ENCODE measurements at regions not wholly inside any gene's neighbourhood (a gene's known extent, or its start where the extent isn't known, plus 50 kb on each side); places are given as distances from the start of the nearest gene placed in this dataset.

DNA sequence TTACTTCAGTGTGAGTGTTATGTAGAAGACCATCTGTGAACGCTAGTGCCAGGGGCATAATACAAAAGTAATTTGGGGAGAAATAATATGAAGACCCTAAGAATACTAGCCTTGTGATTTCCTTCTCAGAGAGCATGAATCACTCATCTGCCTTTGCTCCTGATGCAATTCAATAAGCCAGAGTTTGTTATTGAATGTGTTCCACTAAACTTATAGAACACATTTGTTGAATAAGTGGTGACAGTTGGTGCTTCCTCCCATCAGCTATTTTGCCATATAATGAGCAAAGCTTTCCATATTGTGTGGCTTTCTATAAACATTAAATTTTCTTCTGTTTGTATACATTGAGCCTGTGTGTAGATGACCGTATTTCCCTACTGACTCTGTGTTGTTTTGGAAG lies 136.4 kb upstream of the QRFPR start:
- DNase-seq, result no peak

DNA sequence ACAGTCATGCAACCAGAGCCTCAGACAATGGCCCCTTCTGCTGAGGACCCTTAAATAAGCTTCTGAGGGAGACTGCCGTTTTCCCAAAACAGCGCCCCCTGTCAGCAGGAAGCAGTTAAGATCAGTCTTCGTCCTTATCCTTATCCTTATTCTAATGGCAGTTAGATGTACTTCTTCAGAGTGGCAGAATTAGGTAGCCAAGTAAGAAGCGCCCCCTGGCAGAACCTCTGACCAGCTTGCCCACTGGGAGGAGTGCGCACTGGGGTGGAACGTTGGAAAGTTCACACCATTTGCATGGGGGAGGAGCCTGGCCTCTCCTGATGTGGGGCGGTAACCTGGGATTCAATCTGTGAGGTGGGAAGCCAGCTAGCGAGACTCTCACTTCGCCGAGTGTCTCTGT lies 133.6 kb upstream of the QRFPR start:
- DNase-seq, result no peak

DNA sequence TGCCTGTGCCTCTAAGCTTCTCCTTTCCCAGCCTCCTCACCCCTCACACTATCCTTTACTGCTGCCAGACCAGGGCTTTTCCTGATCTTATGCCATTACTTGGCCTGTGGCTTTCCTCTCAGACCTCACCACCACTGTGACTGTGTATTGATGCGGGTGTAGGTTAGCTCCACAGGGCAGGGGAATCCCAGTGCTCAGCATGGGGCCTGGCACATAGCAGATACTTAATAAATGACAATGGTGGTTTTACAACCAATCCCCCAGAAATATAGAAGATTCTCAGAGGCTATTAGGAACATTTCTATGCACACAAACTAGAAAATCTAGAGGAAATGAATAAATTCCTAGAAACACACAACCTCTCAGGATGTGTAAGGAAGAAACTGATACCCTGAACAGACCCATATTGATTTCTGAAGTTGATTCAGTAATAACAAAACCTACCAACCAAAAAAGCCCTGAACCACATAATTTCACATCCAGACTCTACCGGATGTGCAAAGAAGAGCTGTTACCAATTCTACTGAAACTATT lies 129.6 kb upstream of the QRFPR start:
- DNase-seq, result no peak

DNA sequence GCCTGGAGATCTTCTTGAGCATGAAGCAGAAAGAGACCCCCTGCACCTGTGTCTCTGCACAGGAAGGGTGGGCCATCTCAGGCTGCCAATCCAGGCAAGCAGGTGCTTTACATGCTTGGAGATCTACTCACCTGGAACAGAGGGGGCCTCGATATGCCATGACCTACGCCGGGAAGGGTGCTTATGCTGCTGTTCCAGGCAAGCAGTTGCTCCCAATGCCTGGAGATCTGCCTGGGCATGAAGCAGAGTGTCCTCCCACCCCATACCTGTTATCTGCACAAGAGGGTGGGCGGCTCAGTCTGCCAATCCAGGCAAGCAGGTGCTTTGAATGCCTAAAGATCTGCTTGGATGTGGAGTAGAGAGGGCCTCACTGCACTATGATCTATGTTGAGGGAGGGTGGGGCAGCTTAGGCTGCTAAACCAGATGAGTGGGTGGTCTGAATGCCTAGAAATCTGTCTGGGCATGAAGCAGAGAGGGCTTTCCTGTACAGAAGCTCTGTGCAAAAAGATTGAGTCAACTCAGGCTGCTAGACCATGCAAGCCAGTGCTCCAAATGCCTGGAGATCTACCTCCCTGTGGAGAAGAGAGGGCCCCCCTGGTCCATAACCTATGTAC lies 104.5 kb upstream of the QRFPR start:
- no peak for DNase-seq

DNA sequence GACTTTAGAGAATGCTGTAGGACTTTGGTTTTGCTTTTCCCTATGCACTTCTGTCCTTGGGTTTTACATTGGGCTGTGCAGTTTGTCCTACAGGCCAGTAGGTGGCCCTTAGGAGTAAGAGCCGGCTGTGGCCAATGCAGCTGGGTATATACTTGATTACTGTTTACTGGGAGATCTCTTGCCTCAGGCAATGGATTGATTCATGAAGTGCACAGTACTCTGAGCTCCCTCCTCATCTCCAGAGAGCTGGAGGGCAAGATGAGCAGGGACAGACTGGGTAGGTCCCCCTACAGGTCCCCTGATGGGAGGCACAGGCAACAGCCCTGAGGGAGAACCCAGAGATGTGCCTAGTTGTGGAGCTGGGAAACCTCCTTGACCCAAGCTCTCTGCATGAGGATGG lies 103.8 kb upstream of the QRFPR start:
- peak in 1 of 2 donors; percentile 11 for DNase-seq

DNA sequence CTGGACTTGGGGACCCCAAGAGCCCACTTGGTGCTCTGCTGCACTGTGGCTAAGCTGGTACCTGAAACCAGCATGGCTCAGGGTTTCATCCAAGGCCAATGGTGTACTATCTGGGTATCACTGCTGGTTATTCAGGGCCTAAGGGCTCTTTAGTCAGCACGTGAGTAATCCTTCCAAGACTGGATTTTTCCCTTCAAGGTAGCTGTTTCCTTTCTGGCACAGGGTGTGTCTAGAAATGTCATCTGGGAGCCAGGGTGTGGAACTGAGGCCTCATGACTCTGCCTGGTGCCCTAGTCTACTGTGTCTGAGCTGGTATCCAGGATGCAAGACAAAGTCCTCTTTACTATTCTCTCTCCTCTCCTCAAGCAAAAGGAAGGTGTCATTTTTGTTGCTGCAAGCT lies 99.0 kb upstream of the QRFPR start:
- no peak for DNase-seq

DNA sequence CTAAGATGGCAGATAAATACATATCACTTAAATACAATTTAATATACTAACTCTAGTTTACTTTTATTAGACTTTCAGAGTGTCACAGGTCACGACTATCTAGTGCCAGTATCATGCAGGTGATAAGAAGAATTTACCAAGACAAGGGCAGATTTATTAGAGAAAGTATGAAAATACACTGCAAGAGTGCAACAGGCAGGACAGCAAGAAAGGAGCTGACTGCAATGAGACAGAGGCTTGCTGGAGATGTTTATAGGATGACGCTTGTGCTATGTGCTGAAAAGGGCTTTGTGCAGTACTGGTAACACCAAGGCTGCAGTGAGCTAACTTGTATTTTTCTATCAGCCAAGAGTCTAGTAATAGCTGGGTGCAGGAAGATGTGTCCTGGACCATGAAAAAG lies 96.7 kb upstream of the QRFPR start:
- DNase-seq, result no peak

DNA sequence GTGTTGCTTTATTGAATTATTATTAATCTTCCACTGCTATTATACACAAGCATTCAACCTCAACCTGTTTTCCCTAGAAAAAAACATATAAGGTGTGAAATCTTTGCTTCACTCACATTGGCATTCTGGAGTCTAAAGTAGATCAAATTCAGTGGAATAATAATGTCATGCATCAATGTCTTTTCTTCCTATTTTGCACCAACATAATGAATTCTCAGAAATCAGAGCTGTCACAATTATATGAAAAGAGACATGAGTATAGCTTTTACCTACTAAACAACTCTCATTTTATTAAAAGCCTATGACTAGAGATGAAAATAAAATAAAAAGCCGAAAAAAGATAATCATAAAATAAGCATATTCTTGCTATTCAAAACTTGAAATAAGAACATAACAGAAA lies 96.3 kb upstream of the QRFPR start:
- DNase-seq, result no peak

DNA sequence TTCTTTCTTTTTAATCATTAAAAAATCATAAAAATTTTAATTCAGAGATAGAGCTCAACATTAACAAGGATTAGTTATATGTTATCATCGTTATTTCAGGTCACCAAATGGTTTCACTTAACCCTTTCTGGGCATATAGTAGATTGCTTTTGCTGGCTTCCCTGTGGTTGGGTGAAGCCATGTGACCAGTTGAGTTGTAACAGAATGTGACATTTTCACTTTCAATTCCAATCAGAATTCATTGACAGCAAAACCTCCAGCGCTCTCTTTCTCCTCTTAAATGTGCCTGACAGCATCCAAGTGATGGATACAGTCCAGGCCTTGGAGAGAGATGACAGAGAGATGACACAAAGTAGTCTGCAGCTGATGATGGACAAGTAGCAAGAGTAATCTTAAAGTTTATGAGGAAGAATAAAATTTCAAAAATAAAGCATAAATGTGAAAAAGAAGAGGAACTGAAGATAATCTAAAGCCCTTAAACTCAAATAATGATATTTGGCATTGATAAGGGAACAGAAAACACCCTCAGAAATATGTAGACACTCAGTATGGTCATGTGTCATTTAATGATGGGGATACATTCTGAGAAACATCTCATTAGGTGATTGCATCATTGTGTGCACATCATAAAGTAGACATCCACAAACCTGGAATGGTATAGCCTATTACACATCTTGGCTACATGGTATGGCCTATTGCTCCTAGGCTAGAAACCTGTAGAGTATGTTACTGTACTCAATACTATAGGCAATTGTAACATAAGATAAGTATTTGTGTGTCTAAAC lies 92.3 kb upstream of the QRFPR start:
- DNase-seq, result no peak

DNA sequence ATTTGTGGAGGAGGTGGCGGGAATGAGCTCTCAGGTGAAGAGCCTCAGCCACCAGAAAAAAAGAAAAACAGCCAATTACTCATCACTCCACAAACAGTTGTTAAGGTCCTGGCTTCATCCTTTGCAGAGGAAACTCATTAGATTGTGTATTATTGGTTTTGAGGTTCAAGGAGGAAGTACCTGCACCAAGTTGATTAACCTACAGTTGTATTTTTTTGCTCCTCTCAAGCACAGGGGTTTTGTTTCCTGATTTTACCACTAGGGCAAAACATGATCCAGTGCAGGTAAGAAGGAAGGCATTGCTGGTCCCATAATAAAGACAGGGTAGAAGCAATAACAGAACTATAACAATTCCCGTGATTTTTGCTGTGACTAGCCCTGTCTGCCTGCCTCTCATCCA lies 84.0 kb upstream of the QRFPR start:
- no peak for DNase-seq

DNA sequence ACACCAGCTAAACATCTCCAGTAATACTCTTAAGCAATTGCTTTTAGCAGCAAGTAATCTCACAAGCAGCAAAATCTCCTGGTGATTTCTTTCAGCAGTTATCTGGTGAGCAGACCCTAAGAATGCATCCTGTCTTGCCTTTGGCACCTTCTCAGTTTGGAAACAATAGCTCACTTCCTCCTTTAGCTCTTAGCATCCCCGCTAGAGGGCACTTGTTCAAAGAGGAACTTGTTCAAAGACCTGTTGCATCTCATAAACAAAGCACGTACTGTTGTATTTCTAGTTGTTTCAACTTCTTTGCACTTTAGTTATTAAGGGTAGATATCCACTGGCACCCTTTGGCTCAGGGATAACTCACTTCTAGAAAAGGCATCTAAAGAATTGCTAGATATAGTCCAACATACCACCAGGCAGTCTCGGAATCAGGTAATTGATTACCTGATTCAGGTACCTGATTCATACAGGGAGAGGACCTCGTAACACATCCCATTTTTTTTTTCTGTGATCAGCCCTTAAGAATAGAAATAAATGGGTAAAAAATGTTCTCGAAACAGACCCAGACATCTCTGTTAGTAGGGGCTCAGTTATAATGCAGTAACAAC lies 81.9 kb upstream of the QRFPR start:
- peak; percentile 1 to 51 for DNase-seq

DNA sequence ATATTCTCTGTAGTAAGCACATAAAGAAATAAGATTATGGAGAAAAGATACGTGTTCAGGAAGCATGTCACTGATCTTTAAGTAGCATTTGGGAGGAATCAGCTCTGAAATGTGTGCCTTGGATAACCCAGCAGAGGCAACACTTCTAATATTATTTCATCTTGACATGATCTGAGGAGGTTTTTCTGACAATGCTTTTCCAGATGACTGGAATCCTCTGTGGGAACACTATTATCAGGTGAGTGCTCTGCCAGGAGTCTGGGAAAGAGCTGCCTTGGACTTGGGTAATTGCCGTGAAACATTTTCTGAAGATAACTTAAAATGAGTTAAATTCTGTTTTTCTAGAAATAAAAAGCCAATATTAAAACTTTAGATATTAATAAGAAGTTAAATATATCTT lies 78.2 kb upstream of the QRFPR start:
- DNase-seq, result no peak

DNA sequence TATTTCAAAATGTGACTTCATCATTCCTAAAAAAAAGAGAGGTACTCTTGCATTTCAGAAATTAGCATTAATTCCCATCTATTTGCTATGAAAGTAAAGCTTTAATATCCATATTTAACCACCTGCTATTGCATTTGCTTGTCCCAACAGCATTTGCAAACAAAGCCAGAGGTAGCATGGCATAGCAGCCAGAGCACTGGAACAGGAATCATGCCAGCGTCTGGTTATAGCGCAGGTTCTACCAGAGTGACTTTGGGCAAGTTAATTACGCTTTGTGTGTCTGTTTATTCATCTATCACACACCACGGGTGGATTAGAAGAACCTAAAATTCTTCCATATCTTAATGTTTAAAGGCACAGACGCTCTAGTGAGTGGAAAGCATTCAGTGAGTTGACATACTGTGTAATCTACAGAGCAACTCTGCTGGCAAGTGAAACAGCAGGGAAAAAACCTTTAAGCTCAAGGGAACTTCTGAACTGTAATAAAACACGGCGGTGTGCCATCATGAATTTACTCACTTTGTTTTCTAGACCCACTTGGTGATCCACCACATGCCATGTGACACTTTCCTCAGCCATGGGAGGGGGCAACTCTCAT lies 76.6 kb upstream of the QRFPR start:
- no peak for DNase-seq

DNA sequence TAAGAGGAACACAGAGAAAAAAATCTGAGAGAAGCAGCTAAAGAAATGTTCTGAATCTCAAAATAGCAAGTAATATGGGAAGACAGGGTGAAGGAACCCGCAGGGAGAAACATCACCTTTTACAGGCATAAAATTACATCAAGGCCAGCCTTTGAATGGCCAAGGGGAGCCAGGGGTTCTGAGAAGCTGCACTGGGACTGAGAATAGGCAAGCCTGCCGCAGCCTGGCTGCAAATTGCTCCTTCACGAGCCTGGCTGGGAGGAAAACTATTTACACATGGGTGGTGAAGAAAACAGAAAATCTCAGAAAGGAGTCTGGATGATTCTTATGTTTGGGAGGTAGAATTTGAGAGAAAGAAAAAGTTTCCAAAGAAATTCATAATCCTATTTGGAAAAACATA lies 74.5 kb upstream of the QRFPR start:
- no peak for DNase-seq

DNA sequence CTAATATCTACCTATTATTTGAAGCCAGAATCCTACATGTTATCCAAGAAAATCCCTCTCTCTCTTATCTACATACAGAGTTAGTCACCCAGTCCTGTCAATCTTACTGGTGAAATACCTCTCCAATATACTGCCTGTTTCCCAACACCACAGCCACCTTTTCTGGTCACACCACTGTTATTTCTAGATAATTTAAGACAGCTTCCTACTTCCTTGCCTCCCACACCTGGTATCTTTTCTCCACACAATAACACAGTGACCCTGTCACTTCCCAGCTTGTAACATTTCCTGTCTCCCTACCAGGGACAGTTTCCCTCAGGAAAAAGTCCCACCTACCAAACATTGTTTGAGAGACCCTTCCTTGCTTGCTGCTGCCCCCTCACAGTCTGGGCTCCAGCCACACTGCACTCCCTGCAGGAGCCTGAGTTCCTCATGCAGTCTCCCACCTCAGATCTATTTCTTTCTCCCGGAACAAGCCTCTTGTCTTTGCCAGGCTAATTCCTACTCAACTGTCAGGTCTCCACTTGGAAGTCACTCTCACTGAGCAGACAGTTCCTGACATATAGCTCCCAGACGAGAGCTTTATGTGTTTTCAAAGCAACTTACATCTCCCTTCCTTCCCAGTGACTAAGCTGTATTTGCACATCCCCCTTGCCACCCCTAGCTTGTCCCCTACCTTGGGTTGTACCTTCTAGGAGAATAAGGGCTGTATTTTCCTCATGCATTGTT lies 73.6 kb upstream of the QRFPR start:
- no peak for DNase-seq

DNA sequence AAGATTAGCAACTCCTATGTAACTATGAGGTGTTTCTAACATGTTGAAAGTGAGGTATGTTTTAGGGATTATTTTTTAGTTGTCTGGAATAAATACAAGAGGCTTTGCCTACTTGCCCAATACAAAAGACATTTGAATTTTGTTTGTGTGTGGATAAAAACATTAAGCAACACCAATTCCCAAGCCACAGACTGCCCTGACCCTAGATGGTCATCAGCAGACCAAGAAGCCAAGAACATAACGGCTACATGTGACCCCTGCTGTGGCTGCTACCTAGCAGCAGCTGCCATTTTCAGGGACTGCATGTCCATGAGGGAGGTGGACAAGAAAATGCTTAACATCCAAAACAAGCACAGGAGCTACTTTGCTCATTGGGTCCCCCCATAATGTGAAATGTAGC lies 70.5 kb upstream of the QRFPR start:
- DNase-seq, result no peak

DNA sequence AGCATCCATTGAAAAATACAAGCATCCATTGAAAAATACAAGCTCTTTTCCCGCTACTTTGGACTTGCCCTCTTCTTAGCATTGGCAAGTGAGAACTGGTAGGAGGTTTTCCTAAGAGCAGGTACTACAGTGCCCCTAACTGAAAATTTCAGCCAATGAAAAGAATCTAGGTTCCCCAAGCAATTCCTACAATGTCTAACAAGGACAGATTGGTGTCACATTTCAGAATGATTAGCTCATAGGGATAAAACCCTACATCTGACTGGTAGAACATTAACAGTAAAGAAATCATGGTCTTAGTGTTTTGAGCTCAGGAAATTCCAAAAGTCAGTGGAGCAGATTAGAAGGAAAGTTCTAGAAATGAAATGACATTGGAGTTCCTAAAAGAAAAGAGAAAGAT lies 68.6 kb upstream of the QRFPR start:
- no peak for DNase-seq

DNA sequence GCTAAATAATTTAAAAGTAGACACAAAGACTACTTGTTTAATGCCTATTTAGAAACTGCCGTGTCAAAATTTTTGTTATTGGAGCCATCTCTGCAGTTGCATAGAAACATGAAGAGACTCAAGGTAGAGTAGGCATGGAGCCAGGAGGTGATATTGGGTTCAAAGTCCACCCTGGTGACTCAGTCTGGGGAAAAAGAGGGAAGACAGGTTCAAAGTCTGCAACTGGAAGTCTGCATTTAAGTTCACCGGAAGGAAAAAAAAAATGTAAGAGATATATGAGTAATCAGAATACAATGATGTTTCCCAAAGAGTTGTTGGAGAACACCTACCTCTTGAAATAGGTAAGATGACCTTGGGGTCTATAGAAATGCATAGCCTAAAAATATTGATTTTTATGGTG lies 67.4 kb upstream of the QRFPR start:
- no peak for DNase-seq

DNA sequence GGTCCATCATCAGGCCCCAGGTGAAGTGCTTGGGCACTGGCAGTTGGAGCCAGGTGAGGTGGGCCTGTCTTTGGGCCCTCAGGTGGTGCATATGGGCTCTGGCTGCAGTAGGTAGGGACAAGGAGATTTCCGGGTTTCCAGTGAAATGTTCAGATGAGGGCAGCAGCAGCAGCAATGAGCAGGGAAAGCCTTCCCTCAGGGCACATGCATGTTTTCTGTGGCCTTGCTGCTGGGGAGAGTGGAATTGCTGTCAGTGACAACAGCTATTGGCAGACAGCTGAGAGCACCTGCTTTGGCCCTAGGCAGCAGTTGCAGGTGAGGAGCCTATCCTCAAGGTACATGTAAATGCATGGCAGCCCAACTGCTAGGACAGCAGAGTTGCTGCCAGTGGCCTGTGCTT lies 58.9 kb upstream of the QRFPR start:
- DNase-seq, result no peak
